ENCODE measurements at regions not wholly inside any gene's neighbourhood (a gene's known extent, or its start where the extent isn't known, plus 50 kb on each side); places are given as distances from the start of the nearest gene placed in this dataset.

GRCh38 chr4:67133162-67133561, 412.1 kb downstream of the CENPC start:
- TF ChIP-seq CTCF (IDR thresholded peaks at IDR 0.05) (no peak), POLR2A (IDR thresholded peaks at IDR 0.05) (no peak), POLR2AphosphoS5 (IDR thresholded peaks at IDR 0.05) (no peak)
